Right ventricle myocardium superior (tissue), 1 donor: ENCODE measurements at regions not wholly inside any gene's neighbourhood (a gene's known extent, or its start where the extent isn't known, plus 50 kb on each side); places are given as distances from the start of the nearest gene placed in this dataset.

Experiments used
- ATAC-seq: fragments of 200-7000 bp; cut with Tn5 transposase; one replicate; pipeline ENCODE4 v1.9.1; 2020; ENCODE audit warnings: mild to moderate bottlenecking; ENCODE audit not compliant: poor library complexity
- DNase-seq: peaks from one replicate; pipeline ENCODE4 v3.0.0-alpha.2; 2020
- intact Hi-C: fragments of 100-400 bp; cut with DNase I; formaldehyde crosslinking; loops from one replicate; pipeline ENCODE4 v1.11.2; 2022
- donor health status: DM: no; HTN: yes; CAD: no; lungs with severe emphysema.

GRCh38 chr20:24821391-24821790 is 127.7 kb upstream of the CST7 start:
- intact Hi-C loops, result no loop called here
- DNase-seq (no peak), ATAC-seq (no peak)

GRCh38 chr20:24823176-24823784 is 125.8 kb upstream of the CST7 start:
- ATAC-seq (no peak), DNase-seq (no peak)
- intact Hi-C loops, result no loop called here

GRCh38 chr20:24823989-24824693 is 124.9 kb upstream of the CST7 start:
- no peak for DNase-seq
- intact Hi-C loops, result no loop called here
- no peak for ATAC-seq

DNA sequence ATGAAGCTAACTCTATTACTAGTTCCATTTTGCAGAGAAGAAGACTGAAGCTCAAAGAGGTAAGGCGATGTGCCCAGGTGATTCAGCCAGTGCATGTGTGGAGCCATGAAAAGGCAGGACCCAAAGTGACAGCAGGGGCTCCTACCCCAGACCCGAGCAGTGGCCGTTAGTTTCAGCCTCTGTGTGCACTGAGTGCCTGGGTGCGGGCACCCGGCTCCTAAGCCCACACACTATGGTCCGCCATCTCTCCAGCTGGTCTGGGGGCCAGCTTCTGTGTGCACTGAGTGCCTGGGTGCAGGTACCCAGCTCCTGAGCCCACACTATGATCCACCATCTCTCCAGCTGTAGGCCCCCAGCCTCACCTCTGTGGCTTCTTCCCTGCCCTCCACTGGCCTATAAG is 123.5 kb upstream of the CST7 start:
- intact Hi-C loops, result no loop called here
- ATAC-seq, result no peak
- DNase-seq, result no peak

GRCh38 chr20:24827603-24828295 is 121.3 kb upstream of the CST7 start:
- ATAC-seq (no peak), DNase-seq (no peak)
- intact Hi-C loops, result no loop called here

DNA sequence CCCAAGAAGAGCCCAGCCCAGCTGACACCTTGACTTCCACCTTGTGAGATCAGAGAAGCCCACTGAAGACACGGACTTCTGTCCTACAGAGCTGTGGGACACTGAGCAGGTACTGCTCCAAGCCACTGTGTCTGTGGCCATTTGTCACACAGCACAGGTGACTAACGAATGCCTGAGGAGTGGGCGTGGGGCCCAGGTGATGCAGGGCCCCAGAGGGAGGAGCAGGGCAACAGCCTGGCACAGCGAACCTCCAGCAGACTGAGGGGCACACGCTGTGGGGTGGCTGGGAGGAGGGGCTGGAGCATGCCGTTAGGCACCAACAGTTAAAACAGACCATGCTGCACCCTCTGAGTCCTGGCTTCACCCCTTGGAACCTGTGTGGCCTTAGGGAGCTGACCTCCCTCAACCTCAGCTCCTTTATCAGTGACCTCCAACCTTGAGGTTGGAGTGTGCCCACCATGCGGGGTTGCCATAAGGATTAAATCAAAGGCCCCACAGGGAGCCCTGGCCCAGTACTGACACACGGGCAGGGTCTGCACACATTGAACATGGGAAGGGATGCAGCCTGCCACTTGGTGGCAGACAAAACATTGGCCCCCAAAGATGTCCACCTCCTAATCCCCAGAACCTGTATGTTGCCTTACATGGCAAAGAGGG is 119.9 kb upstream of the CST7 start:
- intact Hi-C loops, result no loop called here
- DNase-seq (no peak), ATAC-seq (no peak)

- ATAC-seq, result no peak
- intact Hi-C loops, result no loop called here
- DNase-seq, result no peak
These were observed 119.3 kb upstream of the CST7 start for GRCh38 chr20:24829649-24830370.

DNA sequence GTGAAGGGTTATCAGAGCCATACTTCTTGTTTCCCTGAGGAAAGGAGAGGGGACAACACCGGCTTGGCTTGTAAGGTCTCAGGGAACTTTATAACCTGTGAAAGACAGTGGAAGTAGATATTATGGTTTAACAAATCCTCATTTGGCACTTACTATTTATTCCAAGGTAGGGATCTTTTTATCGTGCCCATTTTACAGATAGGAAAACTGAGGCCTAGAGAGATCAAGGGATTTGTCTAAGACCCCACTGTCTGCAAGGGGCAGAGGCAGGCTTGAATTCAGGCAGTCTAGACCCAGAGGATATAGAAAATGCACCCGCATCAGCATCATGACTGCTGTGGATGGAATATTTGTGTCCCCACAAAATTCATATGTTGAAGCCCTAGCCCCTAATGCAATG is 118.4 kb upstream of the CST7 start:
- no peak for ATAC-seq
- no peak for DNase-seq

DNA sequence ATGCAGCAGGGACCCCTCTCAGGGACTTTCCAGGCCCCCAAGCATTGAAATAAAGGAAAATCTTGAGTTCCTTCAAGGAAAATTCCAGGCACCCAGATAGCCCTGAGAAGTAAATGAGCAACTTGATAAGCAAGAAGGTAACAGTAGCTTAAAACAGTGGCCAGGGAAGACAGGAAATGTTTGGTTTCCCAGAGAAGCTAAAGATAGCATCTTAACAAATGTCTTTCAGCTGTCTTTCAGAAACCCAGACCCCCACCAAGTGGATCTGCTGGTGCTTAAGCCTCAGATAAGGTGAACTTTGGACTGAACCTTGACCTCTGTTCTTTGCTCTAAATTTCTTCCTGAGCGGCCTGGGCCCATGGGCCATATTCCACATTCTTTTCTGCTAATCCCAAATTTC is 117.8 kb upstream of the CST7 start:
- ATAC-seq, result no peak
- no peak for DNase-seq
- intact Hi-C loops, result no loop called here

More for the DNA sequence above, 118.4 kb upstream of the CST7 start:
- intact Hi-C loops, result no loop called here

DNA sequence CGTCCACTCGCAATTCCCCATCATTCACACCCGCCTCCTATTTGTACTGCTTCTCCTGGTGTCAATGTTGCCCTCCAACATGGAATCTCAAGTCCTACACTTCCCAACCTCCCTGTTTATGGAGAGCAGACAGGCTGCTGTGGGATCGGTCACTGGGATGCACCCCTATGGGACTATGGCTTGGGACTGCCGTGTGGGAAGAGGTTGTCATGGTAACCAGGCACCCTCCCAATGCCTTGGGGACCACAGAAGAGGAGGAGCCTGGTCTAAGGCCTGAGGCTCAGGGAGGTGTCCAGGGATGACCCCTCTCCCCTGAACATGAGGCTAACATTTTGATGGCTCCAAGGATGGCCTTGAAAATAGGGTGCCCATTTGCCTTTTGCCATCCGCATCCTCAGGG is 116.6 kb upstream of the CST7 start:
- ATAC-seq, result no peak
- intact Hi-C loops, result no loop called here
- DNase-seq, result no peak

DNA sequence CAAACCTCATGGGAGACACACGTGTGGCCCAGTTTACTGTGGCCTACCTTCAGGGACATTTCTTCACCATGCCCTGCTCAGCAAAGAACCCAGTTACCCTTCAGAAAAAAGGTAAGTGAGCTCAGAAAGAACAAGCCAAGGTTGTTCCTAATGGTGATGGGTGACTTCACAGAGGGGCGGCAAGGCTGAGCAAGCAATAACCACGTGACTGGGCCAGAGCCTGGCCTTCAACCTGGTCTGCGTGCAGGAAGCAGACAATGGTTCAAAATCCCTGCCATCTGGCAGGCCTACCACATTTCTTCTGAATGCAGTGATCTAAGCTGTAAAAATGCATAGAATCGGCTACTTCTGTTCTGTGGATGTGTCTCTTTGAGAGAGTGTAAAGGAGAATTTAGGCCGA is 115.5 kb upstream of the CST7 start:
- DNase-seq, result no peak
- intact Hi-C loops, result no loop called here
- ATAC-seq, result no peak

GRCh38 chr20:24834310-24834709 is 114.8 kb upstream of the CST7 start:
- ATAC-seq (no peak), DNase-seq (no peak)
- intact Hi-C loops, result no loop called here

DNA sequence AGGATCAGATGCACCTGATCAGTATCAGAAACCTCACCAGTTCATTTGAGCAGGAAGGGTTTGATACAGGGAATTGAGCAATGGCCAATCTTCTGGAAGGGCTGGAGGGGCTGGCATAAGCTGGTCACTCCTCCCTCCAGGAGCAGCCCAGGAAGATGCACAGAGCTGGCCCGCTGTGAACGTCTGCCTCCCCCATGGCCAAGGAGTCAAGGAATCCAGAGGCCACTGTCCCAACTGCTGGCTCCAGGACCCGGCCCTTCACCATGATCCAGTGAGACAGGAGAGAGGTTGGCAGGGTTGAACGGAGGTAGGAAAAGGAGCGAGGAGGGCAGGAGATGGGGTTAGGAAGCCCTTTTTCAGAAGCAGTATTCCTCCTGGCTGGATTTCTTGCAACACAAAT is 113.9 kb upstream of the CST7 start:
- ATAC-seq (no peak), DNase-seq (no peak)
- intact Hi-C loops, result no loop called here

DNA sequence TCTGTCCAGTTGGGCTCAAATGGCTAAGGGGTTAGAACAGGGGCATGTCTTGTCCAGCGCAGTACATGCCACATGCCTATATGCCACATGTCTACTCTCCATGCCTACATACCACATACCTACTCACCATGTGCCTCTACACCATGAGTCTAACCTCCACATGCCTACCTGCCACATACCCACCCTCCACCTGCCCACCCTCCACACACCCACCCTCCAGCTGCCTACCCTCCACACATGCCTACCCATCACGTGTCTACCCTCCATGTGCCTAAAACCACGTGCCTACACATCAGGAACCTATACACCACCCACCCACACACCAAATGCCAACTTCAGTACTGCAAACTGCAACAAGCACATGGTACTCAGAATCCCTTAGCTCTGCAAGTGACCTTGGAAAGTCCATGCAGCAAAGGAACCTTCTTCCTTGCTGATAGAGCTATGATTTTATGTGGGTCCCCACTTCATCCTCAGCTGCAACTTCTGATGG is 113.0 kb upstream of the CST7 start:
- DNase-seq, result no peak
- ATAC-seq, result no peak
- intact Hi-C loops, result no loop called here

DNA sequence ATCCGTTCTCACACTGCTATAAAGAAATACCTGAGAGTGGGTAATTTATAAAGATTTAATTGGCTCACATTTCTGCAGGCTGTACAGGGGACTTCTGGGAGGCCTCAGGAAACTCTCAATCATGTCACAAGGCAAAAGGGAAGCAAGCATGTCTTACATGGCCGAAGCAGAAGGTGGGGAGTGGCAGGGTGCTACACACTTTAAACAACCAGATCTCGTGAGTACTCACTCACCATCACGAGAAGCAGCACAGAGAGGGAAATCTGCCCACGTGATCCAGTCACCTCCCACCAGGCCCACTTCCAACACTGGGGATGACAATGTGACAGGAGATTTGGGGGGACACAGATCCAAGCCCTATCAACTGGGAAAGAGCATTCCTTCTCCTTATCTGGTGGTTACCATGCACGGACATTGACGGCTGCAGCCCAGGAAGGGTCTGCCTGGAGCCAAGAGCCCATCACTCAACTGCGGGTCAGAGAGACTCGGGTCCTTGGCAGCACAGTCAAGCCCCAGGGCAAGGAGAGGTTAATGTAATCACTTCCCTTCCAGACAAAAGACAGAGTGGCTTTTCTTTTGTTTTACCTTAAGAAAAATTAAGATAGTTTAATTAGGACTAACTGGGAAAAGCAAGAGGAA is 112.3 kb upstream of the CST7 start:
- DNase-seq, result no peak
- no peak for ATAC-seq
- intact Hi-C loops, result no loop called here

DNA sequence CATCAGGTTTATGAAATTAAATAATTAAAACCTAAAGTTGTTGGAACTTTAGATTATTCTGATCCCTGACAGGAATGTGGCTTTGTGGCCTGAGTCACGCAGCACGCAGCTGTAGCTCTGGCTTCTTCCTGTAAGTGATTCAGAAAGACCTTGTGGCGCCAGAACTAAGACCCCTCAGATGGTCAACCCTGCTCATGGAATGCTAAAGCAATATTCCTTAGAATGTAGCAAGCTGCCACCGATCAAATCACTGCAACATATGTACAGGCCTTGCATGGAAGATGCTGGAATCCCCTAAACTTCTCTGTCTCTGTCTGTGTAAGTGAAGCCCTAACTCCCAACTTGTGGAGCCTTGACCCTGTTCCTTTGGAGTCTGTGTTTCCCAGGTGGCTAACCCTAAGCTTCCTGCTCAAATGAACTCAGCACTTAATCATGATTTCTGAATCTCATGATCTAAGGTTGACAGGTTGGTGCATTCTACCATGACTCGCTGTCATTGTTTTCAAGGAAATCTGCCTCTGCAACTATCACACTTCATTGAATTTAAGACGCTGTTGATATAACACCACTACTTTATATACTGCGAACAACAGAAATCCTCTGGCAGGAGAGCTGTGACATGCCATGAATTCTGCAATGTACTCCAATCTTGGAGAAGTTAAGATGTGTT is 111.2 kb upstream of the CST7 start:
- no peak for DNase-seq
- no peak for ATAC-seq
- intact Hi-C loops, result no loop called here

- ATAC-seq (no peak), DNase-seq (no peak)
- intact Hi-C loops, result no loop called here
These were observed 110.2 kb upstream of the CST7 start for GRCh38 chr20:24838546-24839535.
